ENCODE measurements at regions not wholly inside any gene's neighbourhood (a gene's known extent, or its start where the extent isn't known, plus 50 kb on each side); places are given as distances from the start of the nearest gene placed in this dataset.

DNA sequence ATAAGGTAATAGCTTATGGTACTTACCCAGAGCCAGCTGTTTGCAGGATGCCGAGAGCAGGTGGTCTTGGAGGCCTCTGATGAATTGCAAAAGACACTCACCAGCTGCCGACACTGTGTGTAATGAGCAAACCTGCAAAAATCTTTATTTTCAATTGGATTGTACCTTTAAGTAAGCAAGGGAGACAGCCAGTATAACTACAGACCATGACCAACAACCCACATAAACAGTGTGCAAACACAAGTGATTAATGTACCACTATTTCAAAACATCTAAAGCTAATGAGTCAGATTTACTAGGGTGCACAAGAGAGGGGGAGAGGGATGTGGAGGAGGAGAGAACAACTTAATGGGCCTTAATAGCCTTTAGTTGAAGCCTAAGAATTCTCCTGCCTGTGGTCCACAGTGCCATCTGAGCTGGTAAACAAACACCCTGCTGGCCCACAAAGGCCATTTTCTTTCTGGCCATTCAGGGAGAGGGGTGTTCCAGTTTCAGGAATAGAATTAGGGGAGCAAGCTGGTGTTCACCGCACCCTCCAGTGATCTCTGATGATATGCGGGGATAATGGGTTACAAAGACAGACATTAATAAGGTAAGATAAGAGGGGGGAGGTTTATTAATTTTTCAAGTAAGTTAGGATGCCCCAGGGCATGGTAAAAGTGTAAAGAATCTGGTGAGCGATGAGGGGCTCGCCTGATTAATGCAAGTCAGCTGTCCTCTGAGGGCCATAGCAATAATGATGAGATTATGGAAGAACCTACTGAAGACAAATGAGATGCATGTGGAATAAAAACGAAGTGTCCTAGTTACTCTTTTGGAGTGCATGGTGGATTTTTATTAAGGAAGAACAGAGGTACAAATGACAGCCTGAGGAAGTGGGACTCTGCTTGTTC, 196.4 kb downstream of the HRH4 start:
- Histone ChIP-seq H3K4me1 (replicated peaks in 1 of 4; ENCODE audit: control insufficient read depth in 3 of 4, insufficient read depth in 4 of 4, low read length in 3 of 4) (no peaks in the 10 kb centered on the region), H3K9me3 (ENCODE audit: insufficient read depth in 2 of 2, low read depth in 1 of 2, low read length in 1 of 2) (no peaks in the 10 kb centered on the region), H3K27ac (ENCODE audit: low read depth, low read length) (no peak overlapping the region), H3K4me3 (ENCODE audit: extremely low read depth in 1 of 4, insufficient read depth in 2 of 4, low read depth in 3 of 4, low read length in 4 of 4) (no peak overlapping the region), H3K4me2 (ENCODE audit: insufficient read depth in 1 of 2, low read depth in 2 of 2, low read length in 2 of 2) (no peak overlapping the region), H4K8ac (ENCODE audit: extremely low read depth, insufficient read depth, low read length) (no peak overlapping the region), H2BK20ac (ENCODE audit: low read length) (no peak overlapping the region), H3K9ac (replicated peaks in 1 of 4; ENCODE audit: extremely low read depth in 1 of 4, low read depth in 3 of 4, low read length in 3 of 4) (no peak overlapping the region), H2BK5ac (ENCODE audit: low read depth, low read length) (no peak overlapping the region), H3K23ac (ENCODE audit: insufficient read length) (no peak overlapping the region), H4K20me1 (replicated peaks in 1 of 2; ENCODE audit: control insufficient read depth in 1 of 2, insufficient read depth in 2 of 2, low read length in 2 of 2) (no peaks in the 10 kb centered on the region), H3K14ac (ENCODE audit: insufficient read length) (no peak overlapping the region), H4K5ac (ENCODE audit: insufficient read length, low read depth, low read length) (no peak overlapping the region), H3K79me2 (ENCODE audit: control insufficient read depth in 1 of 2, insufficient read depth in 2 of 2, low read length in 2 of 2) (no peaks in the 10 kb centered on the region), H2AFZ (ENCODE audit: low read length) (no peak overlapping the region), H3K36me3 (ENCODE audit: control insufficient read depth in 2 of 4, insufficient read depth in 4 of 4, low read length in 3 of 4) (no peaks in the 10 kb centered on the region), H3K4ac (replicated peaks; ENCODE audit: insufficient read length, low read depth, low read length) (no peak overlapping the region), H2BK12ac (ENCODE audit: low read depth, low read length) (no peak overlapping the region), H3K79me1 (ENCODE audit: low read depth, low read length) (no peaks in the 10 kb centered on the region), H3K27me3 (replicated peaks in 1 of 4; ENCODE audit: control insufficient read depth in 3 of 4, extremely low read depth in 1 of 4, insufficient read depth in 3 of 4, low read length in 3 of 4) (no peaks in the 10 kb centered on the region), H3K18ac (ENCODE audit: extremely low read depth, low read length) (no peak overlapping the region), H2BK15ac (ENCODE audit: low read length) (no peak overlapping the region), H2AK5ac (ENCODE audit: low read depth, low read length) (no peak overlapping the region), H2BK120ac (replicated peaks; ENCODE audit: low read depth, low read length) (no peak overlapping the region), H3K56ac (replicated peaks; ENCODE audit: insufficient read length, low read depth, low read length) (no peak overlapping the region), H3K23me2 (ENCODE audit: low read depth, low read length) (no peaks in the 10 kb centered on the region; the same call in 1 of the 2 replicates), H4K91ac (replicated peaks; ENCODE audit: insufficient read length, low read length) (no peak overlapping the region)
- ChIA-PET POLR2A (ENCODE audit: partially characterized antibody) (interaction anchor here (0.7 kb wide), 1 partner anchor 135 kb away, joined by 3 read pairs; no protein-coding TSS in a partner anchor), CTCF (ENCODE audit: partially characterized antibody) (interaction anchor here (0.5 to 1.3 kb wide), 5 partner anchors 8 to 395 kb away, joined by 3 to 4 read pairs (median 3); no protein-coding TSS in a partner anchor)
- FAIRE-seq (no peak), DNase-seq (ENCODE audit: low read depth in 1 of 2, low spot score in 2 of 2) (no peak)
- 88% methylated on average over 7 of the region's 7 CpGs; no CpG with 5 or more reads in 1 of the 2 experiments for WGBS, 2 experiments (ENCODE audit: extremely low coverage in 1 of 2, insufficient coverage in 1 of 2, insufficient read length in 1 of 2, insufficient replicate concordance in 2 of 2, low coverage in 1 of 2, low lambda C conversion rate in 2 of 2, missing lambda C conversion rate in 1 of 2)
- no peak for TF ChIP-seq E2F6 (IDR thresholded peaks at IDR 0.05)
- no peak for TF ChIP-seq RNF2 (IDR thresholded peaks at IDR 0.05; ENCODE audit: borderline replicate concordance, low read depth, low read length, missing control alignments, poor library complexity, severe bottlenecking)
- no peak for TF ChIP-seq SAP30 (IDR thresholded peaks at IDR 0.05; ENCODE audit: insufficient read depth, insufficient replicate concordance, low read length)
- no peak for TF ChIP-seq SIRT6 (IDR thresholded peaks at IDR 0.05; ENCODE audit: low read length)
- no peak for TF ChIP-seq NANOG (IDR thresholded peaks at IDR 0.05; ENCODE audit: insufficient read depth, low read depth, low read length, poor library complexity, severe bottlenecking)
- no peak for TF ChIP-seq TCF12 (IDR thresholded peaks at IDR 0.05; ENCODE audit: low read depth, low read length)
- no peak for TF ChIP-seq RBBP5 (IDR thresholded peaks at IDR 0.05; ENCODE audit: borderline replicate concordance, low read depth, low read length)
- TF ChIP-seq, protein P1, sequence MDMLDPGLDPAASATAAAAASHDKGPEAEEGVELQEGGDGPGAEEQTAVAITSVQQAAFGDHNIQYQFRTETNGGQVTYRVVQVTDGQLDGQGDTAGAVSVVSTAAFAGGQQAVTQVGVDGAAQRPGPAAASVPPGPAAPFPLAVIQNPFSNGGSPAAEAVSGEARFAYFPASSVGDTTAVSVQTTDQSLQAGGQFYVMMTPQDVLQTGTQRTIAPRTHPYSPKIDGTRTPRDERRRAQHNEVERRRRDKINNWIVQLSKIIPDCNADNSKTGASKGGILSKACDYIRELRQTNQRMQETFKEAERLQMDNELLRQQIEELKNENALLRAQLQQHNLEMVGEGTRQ (IDR thresholded peaks at IDR 0.05; ENCODE audit: low read length): no peak
- TF ChIP-seq EP300 (IDR thresholded peaks at IDR 0.05; ENCODE audit: borderline replicate concordance in 1 of 2, low read depth in 2 of 2, low read length in 2 of 2): no peak
